Mammary epithelial cell (primary cell): ENCODE measurements at regions not wholly inside any gene's neighbourhood (a gene's known extent, or its start where the extent isn't known, plus 50 kb on each side); places are given as distances from the start of the nearest gene placed in this dataset.

Experiments
- CTCF ChIP-seq, 2 donors: IDR thresholded peaks in 1 of 2; conservative IDR thresholded peaks in 1 of 2; 2 replicates each; pipeline ENCODE4 v1.5.1; 2011 to 2012; ENCODE audit warnings: inconsistent platforms in 2 of 2, low read length in 2 of 2, mild to moderate bottlenecking in 2 of 2, control low read depth in 1 of 2, low read depth in 1 of 2; ENCODE audit not compliant: insufficient read depth in 1 of 2; ENCODE audit errors: extremely low read depth in 1 of 2
- EZH2 ChIP-seq: IDR thresholded peaks from 2 replicates; pipeline ENCODE4 v1.6.1; 2012; ENCODE audit warnings: low read length, inconsistent platforms, borderline replicate concordance

DNA sequence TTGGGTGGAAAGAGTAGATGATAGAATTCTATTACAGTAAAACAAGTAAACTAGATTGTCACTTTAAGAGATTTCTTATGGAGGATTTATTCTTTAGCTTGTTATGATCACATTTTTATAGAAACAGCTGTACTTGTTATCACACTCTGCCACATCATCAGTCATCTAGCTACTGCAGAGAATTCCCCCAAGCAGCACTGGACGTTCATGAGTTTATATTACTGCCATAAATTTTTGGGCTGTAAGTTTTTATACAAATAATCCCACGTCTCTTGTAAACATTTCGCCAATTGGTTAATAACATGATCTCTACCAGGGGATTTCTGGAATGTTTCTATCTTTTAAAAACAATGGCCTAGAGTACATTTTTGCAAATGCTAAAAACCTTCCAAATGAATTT, 238.8 kb downstream of the POLR1F start:
- TF ChIP-seq EZH2 (no peak), CTCF (conservative IDR thresholded peaks at IDR 0.05 in 1 of 2, IDR thresholded peaks at IDR 0.05 in 1 of 2; ENCODE audit: extremely low read depth in 1 of 2, insufficient read depth in 1 of 2, low read depth in 1 of 2, low read length in 2 of 2) (no peak)
